Natural killer cell treated with Interleukin-12 subunit alpha and Interleukin-12 subunit beta and Interleukin-15 and Interleukin-18, amount 100 ng/mL, for 72 hours (primary cell): ENCODE measurements at regions not wholly inside any gene's neighbourhood (a gene's known extent, or its start where the extent isn't known, plus 50 kb on each side); places are given as distances from the start of the nearest gene placed in this dataset.
A peak's percentile ranks its signal among the peaks of the same experiment; 100 is the strongest.

Experiments
- ATAC-seq, 2 donors: fragments of 150-1000 bp; cut with Tn5 transposase in 1 of 2; sonication (Bioruptor Pico), chemical (Tn5 transposase) in 1 of 2; 2 replicates each; pipeline ENCODE4 v1.10.0; 2021
- DNase-seq: peaks from one replicate; pipeline ENCODE4 v3.0.0; 2022; ENCODE audit warnings: low spot score
- H3K27ac Mint-ChIP-seq, 2 donors: 1 replicate in 1 of 2; 2 replicates in 1 of 2; pipeline ENCODE4 v1.8.0; 2022; ENCODE audit warnings: mixed read lengths in 2 of 2, mild to moderate bottlenecking in 1 of 2, moderate library complexity in 1 of 2
- H3K27me3 Mint-ChIP-seq, 2 donors: 1 replicate in 1 of 2; 2 replicates in 1 of 2; pipeline ENCODE4 v1.8.0; 2022; ENCODE audit warnings: mixed read lengths in 2 of 2
- H3K36me3 Mint-ChIP-seq: one replicate; pipeline ENCODE4 v1.8.0; 2022; ENCODE audit warnings: mixed read lengths
- H3K4me1 Mint-ChIP-seq, 2 donors: 1 replicate in 1 of 2; 2 replicates in 1 of 2; pipeline ENCODE4 v1.8.0; 2022; ENCODE audit warnings: low read depth in 2 of 2, mixed read lengths in 2 of 2, mild to moderate bottlenecking in 1 of 2
- H3K4me3 Mint-ChIP-seq: one replicate; pipeline ENCODE4 v1.8.0; 2022; ENCODE audit warnings: mixed read lengths
- H3K9me3 Mint-ChIP-seq: 2 replicates; pipeline ENCODE4 v1.8.0; 2022; ENCODE audit warnings: mixed read lengths

GRCh38 chr5:1748271-1748670 lies 51.4 kb downstream of the MRPL36 start:
- Mint-ChIP-seq H3K4me3 (no peak overlapping the region), H3K36me3 (no peaks in the 10 kb centered on the region), H3K27me3 (no peaks in the 10 kb centered on the region), H3K9me3 (no peaks in the 10 kb centered on the region), H3K27ac (no peak overlapping the region), H3K4me1 (no peaks in the 10 kb centered on the region)
- ATAC-seq (no peak), DNase-seq (no peak)

DNA sequence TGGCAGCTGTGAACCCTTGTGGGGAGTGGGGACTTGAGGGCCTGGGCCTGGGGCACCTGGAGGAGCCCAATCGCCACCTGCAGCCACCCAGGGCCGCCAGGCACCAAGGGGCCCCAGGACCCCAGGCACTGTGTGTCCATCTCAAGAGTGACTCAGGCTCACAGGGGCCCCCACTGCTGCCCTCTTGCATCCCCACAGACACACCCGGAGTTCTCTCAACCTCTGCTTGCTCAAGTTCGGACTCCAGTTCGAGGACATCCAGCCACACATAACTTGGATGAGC lies 51.9 kb downstream of the MRPL36 start:
- no peak overlapping the region for H3K27ac Mint-ChIP-seq
- H3K27me3 Mint-ChIP-seq = no peaks in the 10 kb centered on the region
- H3K9me3 Mint-ChIP-seq = no peaks in the 10 kb centered on the region
- H3K4me1 Mint-ChIP-seq = no peaks in the 10 kb centered on the region
- H3K4me3 Mint-ChIP-seq = no peak overlapping the region
- no peak for DNase-seq
- no peaks in the 10 kb centered on the region for H3K36me3 Mint-ChIP-seq
- ATAC-seq = no peak

GRCh38 chr5:1747079-1747802 lies 52.4 kb downstream of the MRPL36 start:
- no peaks in the 10 kb centered on the region for H3K9me3 Mint-ChIP-seq
- DNase-seq (no peak), ATAC-seq (no peak)
- H3K36me3 Mint-ChIP-seq = no peaks in the 10 kb centered on the region
- H3K27me3 Mint-ChIP-seq = peaks cover 2 to 4% of the 10 kb centered on the region in 2 donors
- H3K4me1 Mint-ChIP-seq = no peaks in the 10 kb centered on the region
- no peak overlapping the region for H3K4me3 Mint-ChIP-seq
- H3K27ac Mint-ChIP-seq = no peak overlapping the region

GRCh38 chr5:1746371-1747078 lies 53.1 kb downstream of the MRPL36 start:
- Mint-ChIP-seq H3K27ac (no peak overlapping the region), H3K4me1 (no peaks in the 10 kb centered on the region), H3K9me3 (no peaks in the 10 kb centered on the region), H3K27me3 (peaks cover 5 to 9% of the 10 kb centered on the region in 2 donors), H3K4me3 (no peak overlapping the region), H3K36me3 (no peaks in the 10 kb centered on the region)
- no peak for ATAC-seq
- DNase-seq = no peak

- Mint-ChIP-seq H3K27ac (no peak overlapping the region), H3K4me3 (no peak overlapping the region), H3K36me3 (peaks cover under 1% of the 10 kb centered on the region), H3K9me3 (no peaks in the 10 kb centered on the region), H3K27me3 (peaks cover 6 to 15% of the 10 kb centered on the region in 2 donors), H3K4me1 (no peaks in the 10 kb centered on the region)
- peak in 1 of 2 donors; percentile 21 for ATAC-seq
- no peak for DNase-seq
Measured at GRCh38 chr5:1745796-1746370, 53.8 kb downstream of the MRPL36 start.

DNA sequence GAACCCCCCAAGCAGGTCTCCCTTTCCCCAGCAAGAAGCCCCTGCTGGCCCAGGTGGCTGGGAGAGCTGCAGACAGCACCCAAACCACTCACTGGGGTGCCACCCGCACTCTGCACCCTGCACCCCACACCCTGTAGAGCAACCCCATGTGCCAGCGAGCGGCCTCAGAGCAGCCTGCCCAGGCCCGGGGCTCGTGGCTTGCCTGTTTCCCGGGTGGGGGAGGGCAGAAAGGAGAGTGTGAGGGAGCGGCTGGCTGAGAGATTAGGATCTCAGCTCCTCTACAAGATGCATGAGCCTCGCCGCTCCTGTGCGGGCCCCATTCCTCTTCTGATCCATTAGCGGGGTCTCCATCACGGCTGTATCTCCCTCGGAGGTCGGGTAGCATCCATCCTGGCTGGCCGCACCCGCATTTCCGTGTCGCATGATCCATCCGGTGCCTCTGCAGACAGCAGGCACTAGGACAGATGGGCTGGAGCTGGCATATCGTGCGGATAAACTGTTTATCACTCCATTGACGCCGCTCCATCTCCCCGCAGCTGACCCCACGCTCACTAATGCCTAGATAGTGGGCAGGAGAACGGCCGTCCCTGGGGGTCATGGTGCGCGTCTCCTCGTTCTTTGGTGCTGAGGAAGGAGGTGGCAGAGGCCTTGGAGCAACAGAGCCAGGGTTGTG lies 54.4 kb downstream of the MRPL36 start:
- H3K4me3 Mint-ChIP-seq = no peak overlapping the region
- H3K27ac Mint-ChIP-seq = no peak overlapping the region
- no peak for DNase-seq
- peaks cover 9 to 21% of the 10 kb centered on the region in 2 donors for H3K27me3 Mint-ChIP-seq
- no peaks in the 10 kb centered on the region for H3K4me1 Mint-ChIP-seq
- peaks cover 5% of the 10 kb centered on the region for H3K36me3 Mint-ChIP-seq
- ATAC-seq = peak in 1 of 2 donors; percentile 48
- H3K9me3 Mint-ChIP-seq = no peaks in the 10 kb centered on the region

- Mint-ChIP-seq H3K27ac (no peak overlapping the region), H3K4me1 (no peaks in the 10 kb centered on the region), H3K9me3 (no peaks in the 10 kb centered on the region), H3K36me3 (peaks cover 5% of the 10 kb centered on the region), H3K4me3 (no peak overlapping the region), H3K27me3 (peaks cover 9 to 26% of the 10 kb centered on the region in 2 donors)
- DNase-seq (no peak), ATAC-seq (no peak)
Measured at GRCh38 chr5:1744393-1745122, 55.1 kb downstream of the MRPL36 start.

DNA sequence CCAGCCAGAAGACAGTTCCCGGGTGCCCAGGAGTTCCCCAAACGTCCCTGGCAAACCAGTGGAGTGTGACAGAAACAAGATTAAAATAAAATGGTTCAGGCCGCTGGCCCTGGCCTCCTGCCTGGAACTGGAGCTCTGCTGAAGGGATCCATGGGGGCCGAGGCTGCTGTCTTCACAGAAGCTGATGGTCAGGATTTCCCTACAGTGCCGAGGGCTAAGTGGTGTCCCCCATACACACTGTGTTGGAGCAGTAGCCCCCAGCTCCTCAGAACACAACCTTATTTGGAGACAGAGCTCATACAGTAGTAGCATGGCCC lies 55.9 kb downstream of the MRPL36 start:
- Mint-ChIP-seq H3K9me3 (no peaks in the 10 kb centered on the region), H3K27me3 (peaks cover 13 to 34% of the 10 kb centered on the region in 2 donors), H3K36me3 (peaks cover 5% of the 10 kb centered on the region), H3K4me1 (no peaks in the 10 kb centered on the region), H3K27ac (no peak overlapping the region), H3K4me3 (no peak overlapping the region)
- DNase-seq (no peak), ATAC-seq (no peak)

DNA sequence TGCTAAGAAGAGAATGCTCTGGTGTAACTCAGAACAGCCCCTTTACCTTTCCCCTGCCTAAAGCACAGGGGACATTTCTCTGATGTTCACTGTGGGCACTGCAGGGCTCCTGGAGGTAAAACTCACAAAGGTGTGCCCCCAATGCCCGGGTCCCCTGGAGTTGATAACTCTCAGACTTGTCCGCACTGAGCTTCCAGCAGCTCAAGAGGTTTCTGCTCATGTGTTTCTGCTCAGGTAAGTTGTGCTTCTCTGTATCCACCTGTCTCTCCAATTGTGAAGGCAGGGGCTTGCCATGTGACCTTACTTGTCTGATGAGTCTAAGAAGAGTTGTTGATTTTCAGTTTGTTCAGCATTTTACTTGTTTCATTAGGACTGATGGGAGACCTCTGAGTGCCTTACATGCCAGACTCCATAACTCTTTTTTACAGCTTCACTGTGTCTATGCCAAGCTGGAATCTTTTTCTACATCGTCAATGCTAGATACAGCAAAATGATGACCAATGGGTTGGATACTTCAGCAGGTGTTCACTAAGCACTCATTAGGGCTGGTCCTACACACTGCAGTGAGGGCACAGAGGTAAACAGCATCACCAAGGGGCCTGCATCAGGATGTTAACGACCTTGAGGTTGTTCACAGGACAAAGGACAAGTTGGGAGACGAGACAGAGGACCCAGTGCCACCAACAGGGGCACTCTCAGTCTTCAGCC lies 56.4 kb downstream of the MRPL36 start:
- no peak overlapping the region for H3K27ac Mint-ChIP-seq
- ATAC-seq (no peak), DNase-seq (no peak)
- no peaks in the 10 kb centered on the region for H3K4me1 Mint-ChIP-seq
- no peak overlapping the region for H3K4me3 Mint-ChIP-seq
- H3K27me3 Mint-ChIP-seq = peaks cover 14 to 38% of the 10 kb centered on the region in 2 donors
- peaks cover 5% of the 10 kb centered on the region for H3K36me3 Mint-ChIP-seq
- H3K9me3 Mint-ChIP-seq = no peaks in the 10 kb centered on the region

DNA sequence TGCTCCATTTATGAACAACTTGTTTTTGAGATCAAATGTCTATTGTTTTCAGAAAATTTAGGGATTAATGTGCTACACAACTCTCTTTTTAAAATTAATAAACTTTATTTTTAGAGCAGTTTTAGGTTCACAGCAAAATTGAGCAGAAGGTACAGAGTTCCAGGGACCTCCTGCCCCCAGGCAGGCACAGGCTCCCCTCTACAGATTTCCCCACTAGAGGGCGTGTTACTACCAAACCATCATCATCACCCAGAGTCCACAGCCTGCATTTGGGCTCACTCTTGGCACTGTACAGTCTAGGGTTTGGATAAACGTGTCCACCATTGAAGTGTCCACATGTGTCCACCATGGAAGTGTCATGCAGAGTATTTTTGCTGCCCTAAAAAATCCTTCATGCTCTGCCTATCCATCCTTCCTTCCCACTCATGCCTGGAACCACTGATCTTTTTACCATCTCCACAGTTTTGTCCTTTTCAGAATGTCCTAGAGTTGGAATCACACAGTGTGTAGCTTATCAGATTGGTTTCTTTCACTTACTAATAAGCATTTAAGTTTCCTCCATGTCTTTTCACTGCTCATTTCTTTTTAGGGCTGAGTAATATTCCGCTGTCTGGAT lies 61.7 kb downstream of the MRPL36 start:
- no peak overlapping the region for H3K4me3 Mint-ChIP-seq
- no peak overlapping the region for H3K27ac Mint-ChIP-seq
- DNase-seq = no peak
- no peaks in the 10 kb centered on the region for H3K9me3 Mint-ChIP-seq
- peak in 1 of 2 donors; percentile 68 for ATAC-seq
- peaks cover 5% of the 10 kb centered on the region for H3K36me3 Mint-ChIP-seq
- peaks cover 19 to 38% of the 10 kb centered on the region in 2 donors for H3K27me3 Mint-ChIP-seq
- H3K4me1 Mint-ChIP-seq = no peaks in the 10 kb centered on the region

DNA sequence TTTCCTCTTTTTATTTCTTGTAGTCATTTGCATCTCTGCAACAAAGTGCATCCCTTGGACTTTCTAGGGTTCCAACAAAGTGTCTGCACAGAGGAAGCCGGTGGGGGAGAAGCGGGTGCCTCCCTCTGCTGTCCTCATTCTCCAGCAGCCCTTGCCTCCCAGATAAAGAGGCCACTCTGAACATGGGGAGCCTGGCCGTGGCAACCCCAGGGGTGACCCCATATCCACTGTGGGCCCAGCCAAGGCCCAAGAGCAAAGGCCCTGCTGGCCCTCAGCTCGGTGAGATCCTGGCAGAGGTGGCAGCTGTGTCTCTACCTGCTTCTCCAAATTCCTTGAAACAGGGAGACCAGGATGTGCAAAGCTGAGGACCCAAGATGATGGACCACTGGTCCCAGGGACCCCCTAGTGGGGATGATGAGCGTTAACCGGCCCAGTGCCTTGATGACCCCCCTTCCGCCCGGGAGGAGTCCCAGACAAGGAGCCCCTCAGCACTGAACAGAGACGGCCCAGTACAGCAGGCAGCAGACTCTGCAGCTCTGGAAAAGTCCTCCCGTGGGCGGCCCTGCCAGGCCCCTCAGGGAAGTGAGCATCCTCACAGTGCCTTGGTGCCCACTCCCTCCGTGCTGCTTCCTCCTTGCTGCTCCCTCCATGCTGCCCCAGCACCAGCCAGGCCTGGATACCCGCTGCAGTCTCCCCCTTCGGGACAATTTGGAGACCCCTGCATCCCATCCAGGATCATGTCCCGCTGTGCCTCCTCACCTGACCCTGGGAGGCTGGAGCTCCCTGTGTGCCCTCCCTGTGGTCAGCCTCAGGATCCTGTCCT lies 62.5 kb downstream of the MRPL36 start:
- ATAC-seq (peak in 1 of 2 donors; percentile 17), DNase-seq (no peak)
- H3K36me3 Mint-ChIP-seq = peaks cover 5% of the 10 kb centered on the region
- H3K27me3 Mint-ChIP-seq = peaks cover 16 to 33% of the 10 kb centered on the region in 2 donors
- H3K27ac Mint-ChIP-seq = no peak overlapping the region
- no peaks in the 10 kb centered on the region for H3K9me3 Mint-ChIP-seq
- no peak overlapping the region for H3K4me3 Mint-ChIP-seq
- no peaks in the 10 kb centered on the region for H3K4me1 Mint-ChIP-seq

DNA sequence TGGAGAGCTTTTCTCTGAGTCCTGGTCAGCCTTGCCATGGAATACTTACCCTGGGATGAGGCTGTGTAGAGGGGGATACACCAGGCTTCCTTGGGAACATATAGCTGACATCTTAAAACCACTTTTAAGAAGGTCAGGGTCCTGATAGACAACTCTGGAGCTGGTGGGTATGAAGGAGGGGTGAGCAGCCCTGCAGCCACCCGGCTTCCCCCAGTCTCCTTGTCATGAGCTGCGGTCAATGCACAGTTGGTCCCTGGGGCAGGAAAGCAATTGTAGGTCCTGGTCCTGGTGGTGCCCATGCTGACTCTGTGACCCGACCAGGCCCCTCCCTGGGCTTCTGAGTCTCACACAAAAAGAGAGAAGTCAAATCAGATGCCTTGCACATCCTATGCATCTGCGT lies 63.6 kb downstream of the MRPL36 start:
- ATAC-seq = no peak

More for the DNA sequence above, 63.6 kb downstream of the MRPL36 start:
- Mint-ChIP-seq H3K4me3 (no peak overlapping the region), H3K27me3 (peaks cover 14 to 25% of the 10 kb centered on the region in 2 donors), H3K36me3 (peaks cover 5% of the 10 kb centered on the region), H3K9me3 (no peaks in the 10 kb centered on the region), H3K4me1 (no peaks in the 10 kb centered on the region), H3K27ac (no peak overlapping the region)
- DNase-seq = no peak
